Natural killer cell (primary cell): ENCODE measurements at regions not wholly inside any gene's neighbourhood (a gene's known extent, or its start where the extent isn't known, plus 50 kb on each side); places are given as distances from the start of the nearest gene placed in this dataset.
"Not testable (repeated sequence)": the region's sequence is repeated elsewhere in the genome, so short reads cannot be mapped to it uniquely, and the experiment has no call there.

Source experiments
- ATAC-seq, 3 donors: fragments of 150-1000 bp in 2 of 3; fragments of 200-7000 bp in 1 of 3; cut with Tn5 transposase; 1 replicate in 1 of 3; 2 replicates in 2 of 3; pipeline ENCODE4 v1.10.0; 2021; ENCODE audit warnings: mild to moderate bottlenecking in 2 of 3, moderate library complexity in 2 of 3
- DNase-seq, 2 donors: peaks; one replicate each; pipeline versions ENCODE4 v3.0.0 to v3.0.0-alpha.2; 2013 to 2021; ENCODE audit warnings: mixed read lengths in 1 of 2
- H3K27ac ChIP-seq: one replicate; pipeline ENCODE4 v1.5.1; 2013; ENCODE audit warnings: mild to moderate bottlenecking, low read length
- H3K27me3 ChIP-seq: one replicate; pipeline ENCODE4 v1.6.1; 2013; ENCODE audit warnings: low read length; ENCODE audit not compliant: control insufficient read depth, insufficient read depth
- H3K36me3 ChIP-seq: one replicate; pipeline ENCODE4 v1.6.1; 2013; ENCODE audit warnings: low read length; ENCODE audit not compliant: control insufficient read depth, insufficient read depth
- H3K4me1 ChIP-seq: one replicate; pipeline ENCODE4 v1.6.1; 2013; ENCODE audit warnings: low read length; ENCODE audit not compliant: control insufficient read depth, insufficient read depth
- H3K4me3 ChIP-seq: one replicate; pipeline ENCODE4 v1.5.1; 2013; ENCODE audit warnings: low read length
- H3K9me3 ChIP-seq: one replicate; pipeline ENCODE4 v1.6.1; 2013; ENCODE audit warnings: low read length; ENCODE audit not compliant: control insufficient read depth, insufficient read depth
- H3K27ac Mint-ChIP-seq, 2 donors: one replicate each; pipeline ENCODE4 v1.8.0; 2022; ENCODE audit warnings: mild to moderate bottlenecking in 2 of 2, mixed read lengths in 2 of 2, moderate library complexity in 1 of 2
- H3K27me3 Mint-ChIP-seq, 2 donors: one replicate each; pipeline ENCODE4 v1.8.0; 2022; ENCODE audit warnings: low read depth in 2 of 2, mixed read lengths in 2 of 2
- H3K36me3 Mint-ChIP-seq: one replicate; pipeline ENCODE4 v1.8.0; 2022; ENCODE audit warnings: mixed read lengths
- H3K4me1 Mint-ChIP-seq, 2 donors: one replicate each; pipeline ENCODE4 v1.8.0; 2022; ENCODE audit warnings: mixed read lengths in 2 of 2
- H3K4me3 Mint-ChIP-seq: one replicate; pipeline ENCODE4 v1.8.0; 2022; ENCODE audit warnings: mild to moderate bottlenecking, moderate library complexity, mixed read lengths
- H3K9me3 Mint-ChIP-seq, 2 donors: one replicate each; pipeline ENCODE4 v1.8.0; 2022; ENCODE audit warnings: mixed read lengths in 2 of 2
- WGBS: methylation state at CpG from one replicate; pipeline ENCODE4 v1.1.7; 2013; ENCODE audit warnings: missing lambda C conversion rate; ENCODE audit not compliant: insufficient coverage; 5-methylcytosine and 5-hydroxymethylcytosine counted together
- intact Hi-C: fragments of 100-400 bp; cut with micrococcal nuclease; formaldehyde crosslinking; loops from one replicate; pipeline ENCODE4 v1.14.2; 2022

GRCh38 chr16:22589757-22590156, 79.1 kb downstream of the NPIPB5 start:
- H3K27me3 Mint-ChIP-seq, H3K27ac ChIP-seq, H3K4me3 ChIP-seq, H3K4me1 ChIP-seq, H3K36me3 Mint-ChIP-seq, DNase-seq, H3K27me3 ChIP-seq, H3K4me3 Mint-ChIP-seq, ATAC-seq, H3K9me3 Mint-ChIP-seq, H3K4me1 Mint-ChIP-seq, H3K36me3 ChIP-seq, H3K27ac Mint-ChIP-seq, H3K9me3 ChIP-seq, intact Hi-C loops: not testable (repeated sequence)
- WGBS: 85% methylated on average over 3 of the region's 4 CpGs

- H3K27ac ChIP-seq, H3K4me1 ChIP-seq, DNase-seq, H3K36me3 ChIP-seq, H3K36me3 Mint-ChIP-seq, H3K27me3 ChIP-seq, H3K9me3 ChIP-seq, H3K4me3 ChIP-seq, ATAC-seq, H3K9me3 Mint-ChIP-seq, intact Hi-C loops, H3K27ac Mint-ChIP-seq, H3K4me3 Mint-ChIP-seq, H3K27me3 Mint-ChIP-seq, H3K4me1 Mint-ChIP-seq: not testable (repeated sequence)
- WGBS: no CpG with 5 or more reads among the region's 8 CpGs
These were observed 85.9 kb downstream of the NPIPB5 start for GRCh38 chr16:22596445-22597045.

- H3K36me3 ChIP-seq, H3K4me3 ChIP-seq, H3K27me3 Mint-ChIP-seq, H3K9me3 Mint-ChIP-seq, H3K36me3 Mint-ChIP-seq, ATAC-seq, H3K27ac ChIP-seq, H3K27ac Mint-ChIP-seq, H3K4me1 ChIP-seq, H3K4me3 Mint-ChIP-seq, H3K4me1 Mint-ChIP-seq, H3K27me3 ChIP-seq, H3K9me3 ChIP-seq, DNase-seq, intact Hi-C loops: not testable (repeated sequence)
- no CpG with 5 or more reads among the region's 11 CpGs for WGBS
These were observed 93.1 kb downstream of the NPIPB5 start for GRCh38 chr16:22603744-22604143.

GRCh38 chr16:22606619-22607018, 95.9 kb downstream of the NPIPB5 start:
- H3K36me3 Mint-ChIP-seq, H3K4me1 Mint-ChIP-seq, H3K4me3 Mint-ChIP-seq, H3K36me3 ChIP-seq, intact Hi-C loops, H3K4me3 ChIP-seq, H3K4me1 ChIP-seq, DNase-seq, H3K27ac ChIP-seq, H3K27ac Mint-ChIP-seq, H3K27me3 Mint-ChIP-seq, H3K27me3 ChIP-seq, H3K9me3 ChIP-seq, H3K9me3 Mint-ChIP-seq: not testable (repeated sequence)
- ATAC-seq: peak; percentile 31 to 52 (median 35)

GRCh38 chr16:22609798-22610197, 99.1 kb downstream of the NPIPB5 start:
- H3K27me3 ChIP-seq, intact Hi-C loops, H3K36me3 Mint-ChIP-seq, H3K27ac ChIP-seq, H3K4me1 Mint-ChIP-seq, H3K4me3 Mint-ChIP-seq, DNase-seq, H3K4me3 ChIP-seq, H3K4me1 ChIP-seq, ATAC-seq, H3K27ac Mint-ChIP-seq, H3K36me3 ChIP-seq, H3K9me3 ChIP-seq, H3K9me3 Mint-ChIP-seq: not testable (repeated sequence)
- peaks cover 3 to 15% of the 10 kb centered on the region in 2 donors for H3K27me3 Mint-ChIP-seq
- WGBS: no CpG with 5 or more reads among the region's 2 CpGs

GRCh38 chr16:22611128-22611527, 100.4 kb downstream of the NPIPB5 start:
- H3K27me3 ChIP-seq, ATAC-seq, H3K9me3 ChIP-seq, intact Hi-C loops, H3K9me3 Mint-ChIP-seq, H3K4me3 ChIP-seq, DNase-seq, H3K36me3 Mint-ChIP-seq, H3K4me3 Mint-ChIP-seq, H3K4me1 Mint-ChIP-seq, H3K27ac ChIP-seq, H3K27ac Mint-ChIP-seq, H3K36me3 ChIP-seq, H3K4me1 ChIP-seq: not testable (repeated sequence)
- H3K27me3 Mint-ChIP-seq: peaks cover 6 to 27% of the 10 kb centered on the region in 2 donors
- 93% methylated on average over 4 of the region's 4 CpGs for WGBS
